ENCODE measurements at regions not wholly inside any gene's neighbourhood (a gene's known extent, or its start where the extent isn't known, plus 50 kb on each side); places are given as distances from the start of the nearest gene placed in this dataset.

GRCh38 chr14:71625175-71625574 is 307.1 kb upstream of the RGS6 start:
- no peak for TF ChIP-seq CTCF (IDR thresholded peaks at IDR 0.05; ENCODE audit: borderline replicate concordance, extremely low read depth, low read length, poor library complexity, severe bottlenecking)
- no peak for TF ChIP-seq EZH2 (IDR thresholded peaks at IDR 0.05; ENCODE audit: borderline replicate concordance, low read depth, low read length, severe bottlenecking)

All from DND-41 (cell line).